ENCODE measurements at regions not wholly inside any gene's neighbourhood (a gene's known extent, or its start where the extent isn't known, plus 50 kb on each side); places are given as distances from the start of the nearest gene placed in this dataset.
"Not testable (repeated sequence)": the region's sequence is repeated elsewhere in the genome, so short reads cannot be mapped to it uniquely, and the experiment has no call there.

- TF ChIP-seq, protein P1, sequence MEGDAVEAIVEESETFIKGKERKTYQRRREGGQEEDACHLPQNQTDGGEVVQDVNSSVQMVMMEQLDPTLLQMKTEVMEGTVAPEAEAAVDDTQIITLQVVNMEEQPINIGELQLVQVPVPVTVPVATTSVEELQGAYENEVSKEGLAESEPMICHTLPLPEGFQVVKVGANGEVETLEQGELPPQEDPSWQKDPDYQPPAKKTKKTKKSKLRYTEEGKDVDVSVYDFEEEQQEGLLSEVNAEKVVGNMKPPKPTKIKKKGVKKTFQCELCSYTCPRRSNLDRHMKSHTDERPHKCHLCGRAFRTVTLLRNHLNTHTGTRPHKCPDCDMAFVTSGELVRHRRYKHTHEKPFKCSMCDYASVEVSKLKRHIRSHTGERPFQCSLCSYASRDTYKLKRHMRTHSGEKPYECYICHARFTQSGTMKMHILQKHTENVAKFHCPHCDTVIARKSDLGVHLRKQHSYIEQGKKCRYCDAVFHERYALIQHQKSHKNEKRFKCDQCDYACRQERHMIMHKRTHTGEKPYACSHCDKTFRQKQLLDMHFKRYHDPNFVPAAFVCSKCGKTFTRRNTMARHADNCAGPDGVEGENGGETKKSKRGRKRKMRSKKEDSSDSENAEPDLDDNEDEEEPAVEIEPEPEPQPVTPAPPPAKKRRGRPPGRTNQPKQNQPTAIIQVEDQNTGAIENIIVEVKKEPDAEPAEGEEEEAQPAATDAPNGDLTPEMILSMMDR (IDR thresholded peaks at IDR 0.05) = not testable (repeated sequence)
- TF ChIP-seq POLR2A (IDR thresholded peaks at IDR 0.05) = not testable (repeated sequence)
Measured at GRCh38 chr1:3999514-3999913, 99.4 kb upstream of the C1orf174 start.

Data from right lobe of liver (tissue), 4 donors.